CD4-positive, alpha-beta T cell treated with Interleukin-4 for 1 hour (primary cell): ENCODE measurements at regions not wholly inside any gene's neighbourhood (a gene's known extent, or its start where the extent isn't known, plus 50 kb on each side); places are given as distances from the start of the nearest gene placed in this dataset.

Experiments used
- DNase-seq, 2 donors: peaks; one replicate each; pipeline ENCODE4 v3.0.0-alpha.2; 2020 to 2022

DNA sequence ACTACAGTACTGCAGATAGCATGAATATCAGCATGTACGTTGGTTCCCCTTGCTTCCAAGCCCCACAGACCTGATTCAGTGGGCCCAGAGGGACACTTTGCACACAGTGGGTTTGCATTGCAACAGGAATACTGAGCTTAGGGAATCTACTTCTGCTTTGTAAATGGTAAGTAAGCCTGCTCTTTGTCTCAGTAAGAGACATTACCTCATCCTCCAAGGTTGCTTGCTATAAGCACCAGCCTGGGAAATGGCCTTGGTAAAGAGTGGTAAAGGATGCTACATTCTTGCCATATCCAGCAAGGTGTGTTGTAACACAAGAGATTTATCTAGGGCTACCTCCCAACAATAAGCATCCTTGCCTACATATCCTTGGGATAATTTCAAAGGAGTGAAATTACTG lies 730.5 kb downstream of the INHBA start:
- DNase-seq: no peak

DNA sequence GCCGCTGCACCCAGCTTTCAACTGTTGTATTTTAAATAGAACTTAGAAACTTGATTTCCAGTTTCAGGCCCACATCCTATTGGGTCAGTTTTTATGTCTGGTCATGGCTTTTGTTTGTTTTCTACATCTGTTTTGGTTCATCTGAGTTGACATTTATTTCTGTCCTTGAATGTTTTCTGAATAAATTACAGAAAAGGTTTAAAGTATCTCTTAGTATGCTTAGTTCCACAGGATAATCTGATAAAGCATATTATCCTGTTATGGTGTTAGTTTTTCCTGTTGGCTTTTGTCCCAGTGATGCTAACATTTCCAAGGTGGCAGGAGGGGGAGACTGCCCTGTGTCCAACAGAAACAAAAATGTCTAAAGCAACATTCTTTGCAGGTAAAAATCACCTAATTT lies 733.2 kb downstream of the INHBA start:
- no peak for DNase-seq

- DNase-seq: no peak
Measured at GRCh38 chr7:40966693-40967092, 736.2 kb downstream of the INHBA start.

- no peak for DNase-seq
Measured at GRCh38 chr7:40965774-40966173, 737.1 kb downstream of the INHBA start.

- no peak for DNase-seq
Measured at GRCh38 chr7:40965016-40965415, 737.9 kb downstream of the INHBA start.

DNA sequence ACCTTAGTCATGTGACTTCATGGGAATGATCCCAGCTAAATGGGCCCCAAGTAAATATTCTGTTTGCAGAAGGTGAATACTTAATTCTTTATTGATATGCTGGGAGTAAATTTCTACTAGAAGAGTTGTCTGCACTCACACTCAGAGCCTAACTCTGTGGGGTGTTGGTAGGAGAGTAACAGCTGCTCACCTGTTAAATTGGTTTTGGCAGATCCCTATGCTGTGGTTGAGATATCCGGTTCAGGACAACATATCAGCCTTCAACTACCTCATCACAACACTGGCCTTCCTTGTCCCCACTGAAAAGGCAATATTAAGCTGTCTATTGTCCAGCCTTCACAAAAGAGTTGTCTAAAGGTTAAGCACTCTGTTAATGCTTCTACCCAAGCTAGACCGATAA lies 738.3 kb downstream of the INHBA start:
- no peak for DNase-seq

GRCh38 chr7:40959955-40960354 lies 742.9 kb downstream of the INHBA start:
- no peak for DNase-seq

DNA sequence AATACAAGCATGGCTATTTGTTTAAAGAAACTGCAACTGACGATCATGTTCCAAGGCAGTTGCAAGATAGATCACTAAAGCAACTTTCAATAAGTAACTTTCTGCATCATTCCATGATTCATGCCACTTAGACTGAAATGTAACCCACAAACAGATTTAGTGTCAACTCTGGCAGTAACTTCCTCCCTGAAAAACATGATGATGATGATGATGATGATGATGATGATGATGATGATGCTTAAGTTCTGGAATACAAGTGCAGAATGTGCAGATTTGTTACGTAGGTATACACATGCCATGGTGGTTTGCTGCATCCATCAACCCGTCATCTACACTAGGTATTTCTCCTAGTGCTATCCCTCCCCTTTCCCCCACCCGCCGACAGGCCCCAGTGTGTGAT lies 754.7 kb downstream of the INHBA start:
- no peak for DNase-seq

DNA sequence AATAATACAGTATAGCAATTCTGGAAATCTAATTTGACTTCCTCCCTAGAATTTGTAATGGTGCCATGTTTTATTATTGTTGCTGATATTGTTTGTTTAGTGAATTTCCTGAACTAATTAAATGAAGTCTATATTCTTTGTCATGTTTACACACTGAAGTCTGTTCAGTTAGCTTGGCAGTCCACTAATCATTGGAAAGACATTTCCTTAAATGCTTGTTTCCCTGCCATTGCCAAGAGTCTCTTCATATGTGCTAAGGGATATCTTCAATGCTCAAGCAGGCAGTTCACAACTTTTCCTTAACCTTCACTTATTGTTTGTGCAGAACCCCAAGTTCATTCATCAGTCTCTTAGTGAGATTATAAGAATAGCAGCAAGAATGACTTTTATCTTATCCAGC lies 755.3 kb downstream of the INHBA start:
- DNase-seq: no peak

GRCh38 chr7:40946549-40946948 lies 756.3 kb downstream of the INHBA start:
- no peak for DNase-seq

GRCh38 chr7:40945788-40946187 lies 757.1 kb downstream of the INHBA start:
- DNase-seq: no peak

- no peak for DNase-seq
Measured at GRCh38 chr7:40944981-40945585, 757.8 kb downstream of the INHBA start.

- DNase-seq: no peak
Measured at GRCh38 chr7:40937879-40938278, 765.0 kb downstream of the INHBA start.

DNA sequence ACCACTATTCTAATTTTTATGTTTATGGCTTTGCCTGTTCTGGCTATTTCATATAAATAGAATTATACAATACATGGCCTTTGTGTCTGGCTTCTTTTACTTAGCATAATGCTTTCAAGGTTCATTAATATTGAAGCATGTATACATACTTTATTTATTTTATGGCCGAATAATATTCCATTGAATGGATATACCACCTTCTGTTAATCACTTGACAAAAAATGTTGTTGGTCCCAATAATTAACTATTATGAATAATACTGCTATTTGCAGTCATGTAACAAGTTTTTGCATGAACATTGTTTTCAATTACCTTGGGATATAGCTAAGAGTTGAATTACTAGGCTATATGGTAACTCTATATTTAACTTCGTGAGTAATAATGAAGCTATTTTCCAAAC lies 767.5 kb downstream of the INHBA start:
- DNase-seq: no peak

- no peak for DNase-seq
Measured at GRCh38 chr7:40923626-40924025, 779.3 kb downstream of the INHBA start.

- no peak for DNase-seq
Measured at GRCh38 chr7:40922316-40922670, 780.6 kb downstream of the INHBA start.

DNA sequence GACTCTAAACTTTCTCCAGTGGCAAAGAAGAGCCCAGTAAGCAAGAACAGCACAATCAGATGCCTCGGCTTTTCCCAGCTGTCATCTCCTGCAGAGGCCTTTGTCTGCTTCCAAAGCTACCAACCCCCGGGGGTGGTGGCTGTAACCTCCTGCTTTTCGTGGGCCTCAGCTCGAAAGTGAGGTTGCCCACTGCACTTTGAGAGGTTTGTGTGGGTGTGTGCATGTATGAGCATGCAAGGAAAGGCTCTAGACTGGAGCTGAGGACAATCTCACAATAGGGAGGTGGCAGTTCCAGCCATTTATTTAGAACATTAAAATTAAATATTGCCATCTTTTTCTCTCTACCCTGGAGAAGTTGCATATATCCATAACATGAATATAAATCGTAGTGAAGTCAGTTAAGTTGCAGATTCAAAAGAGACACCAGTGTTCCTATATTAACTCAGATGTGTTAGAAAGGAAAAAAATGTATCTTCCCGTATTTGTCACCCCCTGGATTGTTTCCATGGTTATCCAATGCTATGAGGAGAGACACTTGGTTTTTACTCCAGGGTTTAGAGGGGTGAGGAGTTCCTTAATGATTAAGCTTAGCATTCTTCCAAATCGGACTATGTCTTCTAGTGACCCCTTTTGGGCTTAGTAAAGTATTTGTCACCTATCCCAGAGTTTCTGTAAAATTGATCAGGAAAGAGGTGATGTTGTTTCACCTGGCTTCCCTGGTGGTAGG lies 781.1 kb downstream of the INHBA start:
- no peak for DNase-seq

DNA sequence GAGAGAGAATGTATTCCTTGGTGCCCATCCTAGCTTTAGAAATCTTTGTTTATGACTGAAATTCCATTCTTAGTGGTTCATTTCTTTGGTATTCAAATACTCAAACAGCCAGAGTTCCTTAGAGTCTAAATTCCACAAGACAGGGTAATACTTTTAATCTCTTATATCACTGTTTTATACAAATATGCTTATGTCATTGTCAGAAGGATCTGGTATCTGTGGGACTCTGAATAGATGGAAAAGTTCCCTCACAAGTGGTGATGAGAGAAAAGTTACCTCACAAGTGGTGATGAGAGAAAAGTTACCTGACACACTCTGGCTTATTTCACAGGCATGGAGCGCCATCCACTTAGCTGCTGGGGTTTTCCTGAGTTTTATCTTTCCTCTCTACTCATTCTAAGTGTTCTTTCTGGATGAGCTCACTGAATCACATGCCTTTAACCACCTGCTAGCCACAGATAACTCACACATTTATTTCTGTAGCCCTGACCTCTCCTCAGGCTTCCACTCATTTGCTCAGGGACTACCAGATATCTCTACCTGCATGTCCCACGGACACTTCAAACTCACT lies 784.0 kb downstream of the SUGCT start:
- no peak for DNase-seq

- no peak for DNase-seq
Measured at GRCh38 chr7:40916813-40917212, 782.0 kb downstream of the SUGCT start.

- no peak for DNase-seq
Measured at GRCh38 chr7:40915071-40915470, 780.3 kb downstream of the SUGCT start.
